H1 (cell line): ENCODE measurements at regions not wholly inside any gene's neighbourhood (a gene's known extent, or its start where the extent isn't known, plus 50 kb on each side); places are given as distances from the start of the nearest gene placed in this dataset.

Experiments
- CTCF ChIA-PET: fragments of 300-600 bp; sonication (Branson Sonifier 250); formaldehyde crosslinking; loops from one replicate; lab custom pipeline; 2021; ENCODE audit not compliant: partially characterized antibody; lab: Charles Lee
- POLR2A ChIA-PET: fragments of 300-600 bp; sonication (Branson Sonifier 250); formaldehyde crosslinking; loops from one replicate; lab custom pipeline; 2021; ENCODE audit warnings: inconsistent platforms; ENCODE audit not compliant: partially characterized antibody; lab: Charles Lee
- DNase-seq, 2 experiments: peaks; one replicate each; pipeline versions ENCODE4 v3.0.0 to v3.0.0-alpha.2; 2010 to 2022; ENCODE audit warnings: low spot score in 2 of 2, low read depth in 1 of 2, mixed read lengths in 1 of 2
- FAIRE-seq: peaks from 2 replicates; lab custom pipeline; 2011; peaks lifted over from hg19 to GRCh38; lab: Jason Lieb, UNC
- H2AFZ ChIP-seq: 2 replicates; pipeline ENCODE4 v1.8.1; 2012; ENCODE audit warnings: low read length, inconsistent platforms
- H2AK5ac ChIP-seq: 2 replicates; pipeline ENCODE4 v1.6.1; 2013; ENCODE audit warnings: low read depth, low read length
- H2BK120ac ChIP-seq: replicated peaks from 2 replicates; pipeline ENCODE3; 2013; ENCODE audit warnings: low read depth, low read length, inconsistent platforms
- H2BK12ac ChIP-seq: 2 replicates; pipeline ENCODE4 v1.6.1; 2013; ENCODE audit warnings: low read depth, low read length
- H2BK15ac ChIP-seq: 2 replicates; pipeline ENCODE4 v1.6.1; 2013; ENCODE audit warnings: low read length
- H2BK20ac ChIP-seq: 2 replicates; pipeline ENCODE4 v1.6.1; 2013; ENCODE audit warnings: low read length
- H2BK5ac ChIP-seq: 2 replicates; pipeline ENCODE4 v1.6.1; 2013; ENCODE audit warnings: low read depth, low read length
- H3K14ac ChIP-seq: 2 replicates; pipeline ENCODE4 v1.6.1; 2013; ENCODE audit warnings: inconsistent platforms; ENCODE audit not compliant: insufficient read length
- H3K18ac ChIP-seq: 2 replicates; pipeline ENCODE4 v1.6.1; 2013; ENCODE audit warnings: low read length; ENCODE audit errors: extremely low read depth
- H3K23ac ChIP-seq: 2 replicates; pipeline ENCODE4 v1.6.1; 2013; ENCODE audit warnings: inconsistent platforms; ENCODE audit not compliant: insufficient read length
- H3K23me2 ChIP-seq: 2 replicates; pipeline ENCODE4 v1.6.1; 2013; ENCODE audit warnings: low read depth, low read length
- H3K27ac ChIP-seq: 2 replicates; pipeline ENCODE4 v1.6.1; 2011; ENCODE audit warnings: low read depth, low read length, inconsistent platforms
- H3K27me3 ChIP-seq, 4 experiments: replicated peaks in 1 of 4; 1 replicate in 1 of 4; 2 replicates in 3 of 4; pipeline versions ENCODE4 v1.6.1 to v1.8.1; 2011 to 2013; ENCODE audit warnings: low read length in 3 of 4, mild to moderate bottlenecking in 3 of 4, inconsistent platforms in 2 of 4, mixed read lengths in 2 of 4, moderate library complexity in 1 of 4; ENCODE audit not compliant: control insufficient read depth in 3 of 4, insufficient read depth in 3 of 4; ENCODE audit errors: extremely low read depth in 1 of 4
- H3K36me3 ChIP-seq, 4 experiments: 2 replicates each; pipeline versions ENCODE4 v1.6.1 to v1.8.1; 2011 to 2013; ENCODE audit warnings: mild to moderate bottlenecking in 4 of 4, low read length in 3 of 4, moderate library complexity in 2 of 4, control low read depth in 1 of 4, inconsistent platforms in 1 of 4; ENCODE audit not compliant: insufficient read depth in 4 of 4, control insufficient read depth in 2 of 4
- H3K4ac ChIP-seq: replicated peaks from 2 replicates; pipeline ENCODE3; 2013; ENCODE audit warnings: low read length, low read depth, mixed read lengths, inconsistent platforms; ENCODE audit not compliant: insufficient read length
- H3K4me1 ChIP-seq, 4 experiments: replicated peaks in 1 of 4; 1 replicate in 1 of 4; 2 replicates in 3 of 4; pipeline versions ENCODE4 v1.6.1 to v1.8.1; 2011 to 2013; ENCODE audit warnings: low read length in 3 of 4, inconsistent platforms in 2 of 4, mixed read lengths in 1 of 4; ENCODE audit not compliant: insufficient read depth in 4 of 4, control insufficient read depth in 3 of 4
- H3K4me2 ChIP-seq, 2 experiments: 2 replicates each; pipeline versions ENCODE4 v1.6.1 to v1.8.1; 2011 to 2013; ENCODE audit warnings: low read depth in 2 of 2, low read length in 2 of 2, control low read depth in 1 of 2, inconsistent platforms in 1 of 2, mild to moderate bottlenecking in 1 of 2; ENCODE audit not compliant: insufficient read depth in 1 of 2
- H3K4me3 ChIP-seq, 4 experiments: fragments of 200-600, 300-600 bp in 1 of 4; sonication (generic), shearing (Covaris generic), sonication (Bioruptor Twin) in 1 of 4; 2 replicates each; pipeline versions ENCODE4 v1.5.1 to v1.8.1; 2011 to 2016; ENCODE audit warnings: low read length in 4 of 4, low read depth in 3 of 4, control low read depth in 2 of 4, inconsistent platforms in 2 of 4, mild to moderate bottlenecking in 2 of 4, mixed read lengths in 1 of 4, moderate library complexity in 1 of 4; ENCODE audit not compliant: insufficient read depth in 2 of 4; ENCODE audit errors: extremely low read depth in 1 of 4
- H3K56ac ChIP-seq: replicated peaks from 2 replicates; pipeline ENCODE3; 2013; ENCODE audit warnings: low read depth, mild to moderate bottlenecking, mixed read lengths, low read length, inconsistent platforms; ENCODE audit not compliant: insufficient read length
- H3K79me1 ChIP-seq: 2 replicates; pipeline ENCODE4 v1.6.1; 2013; ENCODE audit warnings: low read depth, low read length, control low read depth
- H3K79me2 ChIP-seq, 2 experiments: 2 replicates each; pipeline versions ENCODE4 v1.6.1 to v1.8.1; 2012 to 2013; ENCODE audit warnings: low read length in 2 of 2, mild to moderate bottlenecking in 2 of 2, inconsistent platforms in 1 of 2; ENCODE audit not compliant: insufficient read depth in 2 of 2, control insufficient read depth in 1 of 2
- H3K9ac ChIP-seq, 4 experiments: replicated peaks in 1 of 4; 1 replicate in 1 of 4; 2 replicates in 3 of 4; pipeline versions ENCODE4 v1.6.1 to v1.8.1; 2011 to 2013; ENCODE audit warnings: low read depth in 3 of 4, low read length in 3 of 4, control low read depth in 2 of 4, mild to moderate bottlenecking in 2 of 4, moderate library complexity in 2 of 4, inconsistent platforms in 1 of 4; ENCODE audit errors: extremely low read depth in 1 of 4
- H3K9me3 ChIP-seq, 2 experiments: 2 replicates each; pipeline versions ENCODE4 v1.6.1 to v1.8.1; 2012 to 2013; ENCODE audit warnings: mild to moderate bottlenecking in 2 of 2, moderate library complexity in 2 of 2, control low read depth in 1 of 2, inconsistent platforms in 1 of 2, low read depth in 1 of 2, low read length in 1 of 2, mixed read lengths in 1 of 2; ENCODE audit not compliant: insufficient read depth in 2 of 2
- H4K20me1 ChIP-seq, 2 experiments: replicated peaks in 1 of 2; 2 replicates each; pipeline versions ENCODE3 to v1.8.1; 2011 to 2013; ENCODE audit warnings: inconsistent platforms in 2 of 2, low read length in 2 of 2, mild to moderate bottlenecking in 1 of 2; ENCODE audit not compliant: insufficient read depth in 2 of 2, control insufficient read depth in 1 of 2
- H4K5ac ChIP-seq: 2 replicates; pipeline ENCODE4 v1.6.1; 2013; ENCODE audit warnings: low read length, low read depth, mixed read lengths, inconsistent platforms; ENCODE audit not compliant: insufficient read length
- H4K8ac ChIP-seq: 2 replicates; pipeline ENCODE4 v1.8.0; 2013; ENCODE audit warnings: mild to moderate bottlenecking, moderate library complexity, low read length, inconsistent platforms; ENCODE audit not compliant: insufficient read depth; ENCODE audit errors: extremely low read depth
- H4K91ac ChIP-seq: replicated peaks from 2 replicates; pipeline ENCODE3; 2013; ENCODE audit warnings: low read length, mixed read lengths, inconsistent platforms; ENCODE audit not compliant: insufficient read length
- ASH2L ChIP-seq: fragments of 200-600, 300-600 bp; sonication (generic); IDR thresholded peaks from one replicate; pipeline ENCODE4 v1.7.1; 2017; ENCODE audit warnings: low read length
- CBX5 ChIP-seq: fragments of 300-800, 300-1000 bp; sonication (generic); IDR thresholded peaks from 2 replicates; pipeline ENCODE4 v1.7.1; 2016; ENCODE audit warnings: antibody characterized with exemption, low read length, low read depth
- CBX8 ChIP-seq: fragments of 300-800, 300-1000 bp; sonication (generic); IDR thresholded peaks from 2 replicates; pipeline ENCODE4 v1.7.1; 2016; ENCODE audit warnings: low read depth, low read length, borderline replicate concordance
- NRF1 ChIP-seq: IDR thresholded peaks from 2 replicates; pipeline ENCODE4 v1.6.1; 2011; ENCODE audit warnings: mild to moderate bottlenecking, low read depth, low read length, improper control_type of control experiment
- RAD21 ChIP-seq, 2 experiments: IDR thresholded peaks in 1 of 2; conservative IDR thresholded peaks in 1 of 2; 2 replicates each; pipeline ENCODE4 v1.6.1; 2011; ENCODE audit warnings: low read depth in 2 of 2, low read length in 2 of 2, improper control_type of control experiment in 1 of 2, inconsistent platforms in 1 of 2, mild to moderate bottlenecking in 1 of 2, moderate library complexity in 1 of 2
- RXRA ChIP-seq: IDR thresholded peaks from 2 replicates; pipeline ENCODE4 v1.6.1; 2011; ENCODE audit warnings: low read depth, mild to moderate bottlenecking, low read length, moderate library complexity; ENCODE audit not compliant: insufficient read depth
- SP1 ChIP-seq: IDR thresholded peaks from 2 replicates; pipeline ENCODE4 v1.6.1; 2011; ENCODE audit warnings: low read depth, low read length
- SP4 ChIP-seq: IDR thresholded peaks from 2 replicates; pipeline ENCODE4 v1.6.1; 2012; ENCODE audit warnings: low read length, inconsistent platforms
- WGBS, 2 experiments: shearing (Covaris generic) in 1 of 2; methylation state at CpG; one replicate each; pipeline versions ENCODE4 v1.1.6 to v1.1.7; 2013 to 2015; ENCODE audit warnings: low lambda C conversion rate in 2 of 2, mixed read lengths in 2 of 2, inconsistent platforms in 1 of 2, low coverage in 1 of 2, missing lambda C conversion rate in 1 of 2; ENCODE audit not compliant: insufficient replicate concordance in 2 of 2, insufficient coverage in 1 of 2, insufficient read length in 1 of 2; ENCODE audit errors: extremely low coverage in 1 of 2, missing lambda C conversion rate in 1 of 2; 5-methylcytosine and 5-hydroxymethylcytosine counted together
- TF ChIP-seq, protein P1 (sequence below): IDR thresholded peaks from 2 replicates; pipeline ENCODE4 v1.6.1; 2012; ENCODE audit warnings: inconsistent platforms
- TF ChIP-seq, protein P2 (sequence below): IDR thresholded peaks from 2 replicates; pipeline ENCODE4 v1.6.1; 2012; ENCODE audit warnings: low read length, inconsistent platforms
- TF ChIP-seq, protein P3 (sequence below): IDR thresholded peaks from 2 replicates; pipeline ENCODE4 v1.6.1; 2011; ENCODE audit warnings: low read depth, mild to moderate bottlenecking, low read length; ENCODE audit not compliant: insufficient read depth
- TF ChIP-seq, protein P4 (sequence below): IDR thresholded peaks from 2 replicates; pipeline ENCODE4 v1.6.1; 2012; ENCODE audit warnings: inconsistent platforms

DNA sequence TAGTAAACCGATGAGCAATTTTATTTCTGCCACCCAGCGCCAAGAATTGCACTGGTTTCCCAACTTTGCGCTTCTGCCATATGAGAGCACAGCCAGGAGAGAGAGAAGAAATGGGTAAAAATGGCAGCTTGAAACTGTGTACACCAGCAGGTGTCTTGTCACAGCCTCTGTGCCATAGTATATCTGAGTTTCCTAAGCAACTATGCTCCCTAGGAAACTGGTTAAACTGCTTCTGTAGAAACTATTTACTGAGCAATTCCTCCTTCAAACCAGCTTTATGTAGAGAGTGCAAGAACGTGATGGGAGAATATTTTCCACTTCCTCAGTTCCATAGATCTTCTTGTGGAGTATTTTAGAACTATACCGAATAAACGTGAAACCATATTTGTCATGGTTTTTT is 1361.3 kb downstream of the PCDH9 start:
- DNase-seq, result no peak
- Histone ChIP-seq H3K14ac (no peak overlapping the region), H3K79me1 (no peaks in the 10 kb centered on the region), H3K18ac (no peak overlapping the region), H2AFZ (no peak overlapping the region), H3K4me2 (no peak overlapping the region), H4K91ac (no peak overlapping the region), H3K23me2 (no peaks in the 10 kb centered on the region), H3K27me3 (no peaks in the 10 kb centered on the region), H4K5ac (no peak overlapping the region), H3K9me3 (no peaks in the 10 kb centered on the region), H4K8ac (no peak overlapping the region), H2BK5ac (no peak overlapping the region), H3K56ac (no peak overlapping the region), H3K27ac (no peak overlapping the region), H2BK120ac (no peak overlapping the region), H3K4me3 (no peak overlapping the region), H2BK15ac (no peak overlapping the region), H4K20me1 (no peaks in the 10 kb centered on the region), H3K23ac (no peak overlapping the region), H3K79me2 (no peaks in the 10 kb centered on the region), H3K36me3 (no peaks in the 10 kb centered on the region), H3K4ac (no peak overlapping the region), H2BK12ac (no peak overlapping the region), H3K4me1 (no peaks in the 10 kb centered on the region), H3K9ac (no peak overlapping the region), H2AK5ac (no peak overlapping the region), H2BK20ac (no peak overlapping the region)
- WGBS, 2 experiments, result 80% methylated on average over 6 of the region's 6 CpGs; no CpG with 5 or more reads in 1 of the 2 experiments
- FAIRE-seq, result no peak
- ChIA-PET POLR2A (no interaction called here), CTCF (interaction anchor here (1.2 to 4.1 kb wide), 2 partner anchors 14 to 231 kb away, joined by 3 to 18 read pairs; no protein-coding TSS in a partner anchor)
- no peak for TF ChIP-seq SP4
- TF ChIP-seq, protein P1, sequence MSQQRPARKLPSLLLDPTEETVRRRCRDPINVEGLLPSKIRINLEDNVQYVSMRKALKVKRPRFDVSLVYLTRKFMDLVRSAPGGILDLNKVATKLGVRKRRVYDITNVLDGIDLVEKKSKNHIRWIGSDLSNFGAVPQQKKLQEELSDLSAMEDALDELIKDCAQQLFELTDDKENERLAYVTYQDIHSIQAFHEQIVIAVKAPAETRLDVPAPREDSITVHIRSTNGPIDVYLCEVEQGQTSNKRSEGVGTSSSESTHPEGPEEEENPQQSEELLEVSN, result no peak
- TF ChIP-seq, protein P2, sequence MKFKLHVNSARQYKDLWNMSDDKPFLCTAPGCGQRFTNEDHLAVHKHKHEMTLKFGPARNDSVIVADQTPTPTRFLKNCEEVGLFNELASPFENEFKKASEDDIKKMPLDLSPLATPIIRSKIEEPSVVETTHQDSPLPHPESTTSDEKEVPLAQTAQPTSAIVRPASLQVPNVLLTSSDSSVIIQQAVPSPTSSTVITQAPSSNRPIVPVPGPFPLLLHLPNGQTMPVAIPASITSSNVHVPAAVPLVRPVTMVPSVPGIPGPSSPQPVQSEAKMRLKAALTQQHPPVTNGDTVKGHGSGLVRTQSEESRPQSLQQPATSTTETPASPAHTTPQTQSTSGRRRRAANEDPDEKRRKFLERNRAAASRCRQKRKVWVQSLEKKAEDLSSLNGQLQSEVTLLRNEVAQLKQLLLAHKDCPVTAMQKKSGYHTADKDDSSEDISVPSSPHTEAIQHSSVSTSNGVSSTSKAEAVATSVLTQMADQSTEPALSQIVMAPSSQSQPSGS, result no peak
- TF ChIP-seq CBX8, result no peak
- TF ChIP-seq, protein P3, sequence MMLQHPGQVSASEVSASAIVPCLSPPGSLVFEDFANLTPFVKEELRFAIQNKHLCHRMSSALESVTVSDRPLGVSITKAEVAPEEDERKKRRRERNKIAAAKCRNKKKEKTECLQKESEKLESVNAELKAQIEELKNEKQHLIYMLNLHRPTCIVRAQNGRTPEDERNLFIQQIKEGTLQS, result no peak
- no peak for TF ChIP-seq NRF1
- TF ChIP-seq, protein P4, sequence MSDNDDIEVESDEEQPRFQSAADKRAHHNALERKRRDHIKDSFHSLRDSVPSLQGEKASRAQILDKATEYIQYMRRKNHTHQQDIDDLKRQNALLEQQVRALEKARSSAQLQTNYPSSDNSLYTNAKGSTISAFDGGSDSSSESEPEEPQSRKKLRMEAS, result no peak
- TF ChIP-seq ASH2L, result no peak
- TF ChIP-seq SP1, result no peak
- TF ChIP-seq RXRA, result no peak
- TF ChIP-seq RAD21 (IDR thresholded peaks at IDR 0.05 in 1 of 2, conservative IDR thresholded peaks at IDR 0.05 in 1 of 2; ENCODE audit: low read depth in 2 of 2, low read length in 2 of 2), result no peak
- no peak for TF ChIP-seq CBX5
